Activated CD4-positive, alpha-beta T cell treated with anti-CD3 and anti-CD28 coated beads, Interleukin-2, amount 10 ng/mL, durations not matched to agents 24 days and 14 days (primary cell): ENCODE measurements at regions not wholly inside any gene's neighbourhood (a gene's known extent, or its start where the extent isn't known, plus 50 kb on each side); places are given as distances from the start of the nearest gene placed in this dataset.
"Not testable (repeated sequence)": the region's sequence is repeated elsewhere in the genome, so short reads cannot be mapped to it uniquely, and the experiment has no call there.

Experiments
- DNase-seq: peaks from one replicate; pipeline ENCODE4 v3.0.0; 2022
- H3K27ac Mint-ChIP-seq: one replicate; pipeline ENCODE4 v1.8.0; 2022; ENCODE audit warnings: mild to moderate bottlenecking, mixed read lengths
- H3K27me3 Mint-ChIP-seq: one replicate; pipeline ENCODE4 v1.8.0; 2022; ENCODE audit warnings: mixed read lengths
- H3K36me3 Mint-ChIP-seq: one replicate; pipeline ENCODE4 v1.8.0; 2022; ENCODE audit warnings: low read depth, mild to moderate bottlenecking, mixed read lengths
- H3K4me1 Mint-ChIP-seq: one replicate; pipeline ENCODE4 v1.8.0; 2021; ENCODE audit warnings: mixed read lengths
- H3K4me3 Mint-ChIP-seq: one replicate; pipeline ENCODE4 v1.8.0; 2022; ENCODE audit warnings: mild to moderate bottlenecking, moderate library complexity, mixed read lengths
- H3K9me3 Mint-ChIP-seq: one replicate; pipeline ENCODE4 v1.8.0; 2021; ENCODE audit warnings: mixed read lengths
- intact Hi-C: fragments of 100-400 bp; cut with micrococcal nuclease; formaldehyde crosslinking; loops from one replicate; pipeline ENCODE4 v1.15.1; 2023

GRCh38 chr7:47183862-47184590 is 397.9 kb downstream of the TNS3 start:
- Mint-ChIP-seq H3K4me1 (no peaks in the 10 kb centered on the region), H3K9me3 (no peaks in the 10 kb centered on the region), H3K36me3 (no peaks in the 10 kb centered on the region), H3K27ac (no peak overlapping the region), H3K27me3 (no peaks in the 10 kb centered on the region), H3K4me3 (no peak overlapping the region)
- intact Hi-C loops, result no loop called here
- DNase-seq, result no peak

GRCh38 chr7:47181746-47182361 is 400.1 kb downstream of the TNS3 start:
- H3K9me3 Mint-ChIP-seq, result no peaks in the 10 kb centered on the region
- no peaks in the 10 kb centered on the region for H3K36me3 Mint-ChIP-seq
- no peak for DNase-seq
- no peak overlapping the region for H3K4me3 Mint-ChIP-seq
- H3K27me3 Mint-ChIP-seq, result no peaks in the 10 kb centered on the region
- H3K27ac Mint-ChIP-seq, result no peak overlapping the region
- intact Hi-C loops, result no loop called here
- no peaks in the 10 kb centered on the region for H3K4me1 Mint-ChIP-seq

- intact Hi-C loops, result no loop called here
Observed at GRCh38 chr7:47180516-47180826, 401.4 kb downstream of the TNS3 start.

GRCh38 chr7:47179812-47180515 is 401.9 kb downstream of the TNS3 start:
- Mint-ChIP-seq H3K4me1 (no peaks in the 10 kb centered on the region), H3K36me3 (no peaks in the 10 kb centered on the region), H3K4me3 (no peak overlapping the region), H3K27me3 (no peaks in the 10 kb centered on the region), H3K9me3 (no peaks in the 10 kb centered on the region), H3K27ac (no peak overlapping the region)
- intact Hi-C loops, result no loop called here
- DNase-seq, result peak; percentile 57

More at GRCh38 chr7:47180516-47180826, 401.4 kb downstream of the TNS3 start:
- DNase-seq, result no peak
- Mint-ChIP-seq H3K4me3 (no peak overlapping the region), H3K36me3 (no peaks in the 10 kb centered on the region), H3K4me1 (no peaks in the 10 kb centered on the region), H3K9me3 (no peaks in the 10 kb centered on the region), H3K27ac (no peak overlapping the region), H3K27me3 (no peaks in the 10 kb centered on the region)

- H3K27ac Mint-ChIP-seq, H3K9me3 Mint-ChIP-seq, H3K4me3 Mint-ChIP-seq, H3K36me3 Mint-ChIP-seq, H3K4me1 Mint-ChIP-seq, intact Hi-C loops, H3K27me3 Mint-ChIP-seq: not testable (repeated sequence)
- DNase-seq, result peak; percentile 13
Observed at GRCh38 chr7:47172602-47173539, 409.0 kb downstream of the TNS3 start.

GRCh38 chr7:47170516-47170915 is 411.4 kb downstream of the TNS3 start:
- no peaks in the 10 kb centered on the region for H3K9me3 Mint-ChIP-seq
- no peaks in the 10 kb centered on the region for H3K4me1 Mint-ChIP-seq
- DNase-seq, result no peak
- intact Hi-C loops, result no loop called here
- no peaks in the 10 kb centered on the region for H3K36me3 Mint-ChIP-seq
- H3K27me3 Mint-ChIP-seq, result no peaks in the 10 kb centered on the region
- no peak overlapping the region for H3K27ac Mint-ChIP-seq
- H3K4me3 Mint-ChIP-seq, result no peak overlapping the region

GRCh38 chr7:47154791-47155190 is 427.1 kb downstream of the TNS3 start:
- no peaks in the 10 kb centered on the region for H3K9me3 Mint-ChIP-seq
- H3K27ac Mint-ChIP-seq, result no peak overlapping the region
- H3K27me3 Mint-ChIP-seq, result no peaks in the 10 kb centered on the region
- H3K4me3 Mint-ChIP-seq, result no peak overlapping the region
- no peaks in the 10 kb centered on the region for H3K36me3 Mint-ChIP-seq
- intact Hi-C loops, result no loop called here
- H3K4me1 Mint-ChIP-seq, result no peaks in the 10 kb centered on the region
- DNase-seq, result no peak

- Mint-ChIP-seq H3K4me1 (no peaks in the 10 kb centered on the region), H3K27me3 (no peaks in the 10 kb centered on the region), H3K9me3 (no peaks in the 10 kb centered on the region), H3K36me3 (no peaks in the 10 kb centered on the region), H3K27ac (no peak overlapping the region), H3K4me3 (no peak overlapping the region)
- intact Hi-C loops, result no loop called here
- no peak for DNase-seq
Observed at GRCh38 chr7:47153576-47153975, 428.3 kb downstream of the TNS3 start.

- no peak for DNase-seq
- H3K27ac Mint-ChIP-seq, result no peak overlapping the region
- no peaks in the 10 kb centered on the region for H3K4me1 Mint-ChIP-seq
- intact Hi-C loops, result no loop called here
- H3K27me3 Mint-ChIP-seq, result no peaks in the 10 kb centered on the region
- H3K36me3 Mint-ChIP-seq, result no peaks in the 10 kb centered on the region
- no peak overlapping the region for H3K4me3 Mint-ChIP-seq
- H3K9me3 Mint-ChIP-seq, result no peaks in the 10 kb centered on the region
Observed at GRCh38 chr7:47153058-47153457, 428.9 kb downstream of the TNS3 start.

- Mint-ChIP-seq H3K27me3 (no peaks in the 10 kb centered on the region), H3K36me3 (no peaks in the 10 kb centered on the region), H3K27ac (no peak overlapping the region), H3K9me3 (no peaks in the 10 kb centered on the region), H3K4me1 (no peaks in the 10 kb centered on the region), H3K4me3 (no peak overlapping the region)
- no peak for DNase-seq
- intact Hi-C loops, result no loop called here
Observed at GRCh38 chr7:47152307-47152706, 429.6 kb downstream of the TNS3 start.

GRCh38 chr7:47150497-47151260 is 431.2 kb downstream of the TNS3 start:
- DNase-seq, result no peak
- no peaks in the 10 kb centered on the region for H3K36me3 Mint-ChIP-seq
- H3K4me1 Mint-ChIP-seq, result no peaks in the 10 kb centered on the region
- no peak overlapping the region for H3K27ac Mint-ChIP-seq
- peaks cover 3% of the 10 kb centered on the region for H3K27me3 Mint-ChIP-seq
- H3K9me3 Mint-ChIP-seq, result no peaks in the 10 kb centered on the region
- H3K4me3 Mint-ChIP-seq, result no peak overlapping the region
- intact Hi-C loops, result no loop called here

- Mint-ChIP-seq H3K27ac (no peak overlapping the region), H3K27me3 (peaks cover 3% of the 10 kb centered on the region), H3K4me1 (no peaks in the 10 kb centered on the region), H3K36me3 (no peaks in the 10 kb centered on the region), H3K9me3 (no peaks in the 10 kb centered on the region), H3K4me3 (no peak overlapping the region)
- DNase-seq, result no peak
- intact Hi-C loops, result no loop called here
Observed at GRCh38 chr7:47149971-47150370, 431.9 kb downstream of the TNS3 start.

- no peaks in the 10 kb centered on the region for H3K4me1 Mint-ChIP-seq
- H3K4me3 Mint-ChIP-seq, result no peak overlapping the region
- H3K27ac Mint-ChIP-seq, result no peak overlapping the region
- DNase-seq, result no peak
- H3K9me3 Mint-ChIP-seq, result no peaks in the 10 kb centered on the region
- intact Hi-C loops, result no loop called here
- no peaks in the 10 kb centered on the region for H3K36me3 Mint-ChIP-seq
- H3K27me3 Mint-ChIP-seq, result peaks cover 3% of the 10 kb centered on the region
Observed at GRCh38 chr7:47149208-47149839, 432.6 kb downstream of the TNS3 start.
